Endodermal cell (in vitro differentiated cells): ENCODE measurements at regions not wholly inside any gene's neighbourhood (a gene's known extent, or its start where the extent isn't known, plus 50 kb on each side); places are given as distances from the start of the nearest gene placed in this dataset.

Source experiments
- DNase-seq: peaks from one replicate; pipeline ENCODE4 v3.0.0-alpha.2; 2017
- H3K27ac ChIP-seq: 2 replicates; pipeline ENCODE4 v1.5.1; 2013; ENCODE audit warnings: mild to moderate bottlenecking, low read depth, low read length, moderate library complexity
- H3K27me3 ChIP-seq: 2 replicates; pipeline ENCODE4 v1.6.1; 2013; ENCODE audit warnings: mild to moderate bottlenecking, low read length, moderate library complexity; ENCODE audit not compliant: insufficient read depth, control insufficient read depth, poor library complexity, severe bottlenecking
- H3K36me3 ChIP-seq: 2 replicates; pipeline ENCODE4 v1.7.0; 2013; ENCODE audit warnings: mild to moderate bottlenecking, low read length, moderate library complexity; ENCODE audit not compliant: control insufficient read depth, insufficient read depth
- H3K4me1 ChIP-seq: one replicate; pipeline ENCODE4 v1.7.0; 2013; ENCODE audit warnings: low read length; ENCODE audit not compliant: control insufficient read depth, insufficient read depth
- H3K4me3 ChIP-seq: 2 replicates; pipeline ENCODE4 v1.5.1; 2013; ENCODE audit warnings: mild to moderate bottlenecking, low read length, moderate library complexity
- H3K9ac ChIP-seq: 2 replicates; pipeline ENCODE4 v1.6.1; 2013; ENCODE audit warnings: mild to moderate bottlenecking, low read length, moderate library complexity; ENCODE audit not compliant: poor library complexity, severe bottlenecking; ENCODE audit errors: extremely low read depth
- H3K9me3 ChIP-seq: 2 replicates; pipeline ENCODE4 v1.6.1; 2013; ENCODE audit warnings: mild to moderate bottlenecking, low read length, moderate library complexity; ENCODE audit not compliant: control insufficient read depth
- H3K27ac Mint-ChIP-seq: 2 replicates; pipeline ENCODE4 v1.8.0; 2020; ENCODE audit warnings: mixed read lengths
- H3K27me3 Mint-ChIP-seq: 2 replicates; pipeline ENCODE4 v1.8.0; 2021; ENCODE audit warnings: mild to moderate bottlenecking, mixed read lengths; ENCODE audit not compliant: insufficient read depth
- H3K36me3 Mint-ChIP-seq: 2 replicates; pipeline ENCODE4 v1.8.0; 2020; ENCODE audit warnings: low read depth, mixed read lengths
- H3K4me1 Mint-ChIP-seq: 2 replicates; pipeline ENCODE4 v1.8.0; 2020; ENCODE audit warnings: mixed read lengths
- H3K4me3 Mint-ChIP-seq: 2 replicates; pipeline ENCODE4 v1.8.0; 2020; ENCODE audit warnings: mild to moderate bottlenecking, moderate library complexity, mixed read lengths
- H3K9me3 Mint-ChIP-seq: 2 replicates; pipeline ENCODE4 v1.8.0; 2020; ENCODE audit warnings: mild to moderate bottlenecking, mixed read lengths
- WGBS, 2 experiments: methylation state at CpG; one replicate each; pipeline versions ENCODE4 v1.1.5 to v1.1.7; 2013; ENCODE audit warnings: missing lambda C conversion rate in 2 of 2, mixed read lengths in 1 of 2; ENCODE audit not compliant: insufficient coverage in 1 of 2, insufficient read length in 1 of 2; 5-methylcytosine and 5-hydroxymethylcytosine counted together
- TF ChIP-seq, protein P1 (sequence below): fragments of 200-600 bp; sonication (generic); conservative IDR thresholded peaks from 2 replicates; pipeline ENCODE4 v1.5.0; 2021; ENCODE audit warnings: antibody characterized with exemption, mild to moderate bottlenecking

GRCh38 chr6:101102702-101103101 lies 221.6 kb upstream of the ASCC3 start:
- Mint-ChIP-seq H3K27ac (no peak overlapping the region), H3K36me3 (no peaks in the 10 kb centered on the region), H3K9me3 (peaks cover 7% of the 10 kb centered on the region), H3K4me3 (no peak overlapping the region), H3K4me1 (no peaks in the 10 kb centered on the region), H3K27me3 (no peaks in the 10 kb centered on the region)
- Histone ChIP-seq H3K27ac (no peak overlapping the region), H3K4me3 (no peak overlapping the region), H3K9me3 (no peaks in the 10 kb centered on the region), H3K4me1 (no peaks in the 10 kb centered on the region), H3K27me3 (no peaks in the 10 kb centered on the region), H3K36me3 (no peaks in the 10 kb centered on the region), H3K9ac (no peak overlapping the region)
- DNase-seq = no peak
- TF ChIP-seq, protein P1, sequence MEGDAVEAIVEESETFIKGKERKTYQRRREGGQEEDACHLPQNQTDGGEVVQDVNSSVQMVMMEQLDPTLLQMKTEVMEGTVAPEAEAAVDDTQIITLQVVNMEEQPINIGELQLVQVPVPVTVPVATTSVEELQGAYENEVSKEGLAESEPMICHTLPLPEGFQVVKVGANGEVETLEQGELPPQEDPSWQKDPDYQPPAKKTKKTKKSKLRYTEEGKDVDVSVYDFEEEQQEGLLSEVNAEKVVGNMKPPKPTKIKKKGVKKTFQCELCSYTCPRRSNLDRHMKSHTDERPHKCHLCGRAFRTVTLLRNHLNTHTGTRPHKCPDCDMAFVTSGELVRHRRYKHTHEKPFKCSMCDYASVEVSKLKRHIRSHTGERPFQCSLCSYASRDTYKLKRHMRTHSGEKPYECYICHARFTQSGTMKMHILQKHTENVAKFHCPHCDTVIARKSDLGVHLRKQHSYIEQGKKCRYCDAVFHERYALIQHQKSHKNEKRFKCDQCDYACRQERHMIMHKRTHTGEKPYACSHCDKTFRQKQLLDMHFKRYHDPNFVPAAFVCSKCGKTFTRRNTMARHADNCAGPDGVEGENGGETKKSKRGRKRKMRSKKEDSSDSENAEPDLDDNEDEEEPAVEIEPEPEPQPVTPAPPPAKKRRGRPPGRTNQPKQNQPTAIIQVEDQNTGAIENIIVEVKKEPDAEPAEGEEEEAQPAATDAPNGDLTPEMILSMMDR = no peak
- 57 to 86% methylated on average over 1 to 3 of the region's 4 CpGs for WGBS, 2 experiments

GRCh38 chr6:101108286-101108685 lies 227.2 kb upstream of the ASCC3 start:
- TF ChIP-seq, protein P1 = no peak
- Histone ChIP-seq H3K9me3 (no peaks in the 10 kb centered on the region), H3K4me1 (no peaks in the 10 kb centered on the region), H3K4me3 (no peak overlapping the region), H3K9ac (no peak overlapping the region), H3K27ac (no peak overlapping the region), H3K27me3 (no peaks in the 10 kb centered on the region), H3K36me3 (no peaks in the 10 kb centered on the region)
- H3K4me1 Mint-ChIP-seq = no peaks in the 10 kb centered on the region
- H3K27me3 Mint-ChIP-seq = no peaks in the 10 kb centered on the region
- H3K27ac Mint-ChIP-seq = no peak overlapping the region
- DNase-seq = no peak
- H3K4me3 Mint-ChIP-seq = no peak overlapping the region
- no peaks in the 10 kb centered on the region for H3K36me3 Mint-ChIP-seq
- 86 to 94% methylated on average over 2 to 3 of the region's 4 CpGs for WGBS, 2 experiments
- no peaks in the 10 kb centered on the region for H3K9me3 Mint-ChIP-seq

DNA sequence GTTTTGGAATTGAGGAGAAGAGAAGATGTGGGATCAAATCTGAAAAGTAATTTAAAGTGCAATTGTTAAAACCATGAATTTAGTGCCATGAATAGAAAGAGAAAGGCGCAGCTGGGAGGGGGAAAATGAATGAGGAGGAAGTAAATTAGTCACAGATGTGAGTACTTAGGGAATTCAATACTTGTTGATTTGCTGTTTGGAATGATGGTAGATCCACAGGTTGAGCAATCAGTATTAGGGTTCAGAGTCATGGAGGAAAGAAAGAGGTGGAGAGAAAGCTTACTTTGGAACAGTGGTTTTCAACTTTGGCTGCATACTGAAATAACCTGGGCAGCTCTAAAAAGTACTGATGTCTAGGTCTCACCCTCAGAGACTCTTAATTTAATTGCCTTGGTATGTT lies 229.7 kb upstream of the ASCC3 start:
- no peak overlapping the region for H3K4me3 Mint-ChIP-seq
- Histone ChIP-seq H3K9me3 (no peaks in the 10 kb centered on the region), H3K27me3 (no peaks in the 10 kb centered on the region), H3K9ac (no peak overlapping the region), H3K4me3 (no peak overlapping the region), H3K4me1 (peaks cover 4% of the 10 kb centered on the region), H3K27ac (no peak overlapping the region), H3K36me3 (no peaks in the 10 kb centered on the region)
- DNase-seq = no peak
- no peaks in the 10 kb centered on the region for H3K27me3 Mint-ChIP-seq
- no peak overlapping the region for H3K27ac Mint-ChIP-seq
- 92 to 100% methylated on average over 1 of the region's 1 CpG for WGBS, 2 experiments
- H3K4me1 Mint-ChIP-seq = no peaks in the 10 kb centered on the region
- TF ChIP-seq, protein P1 = no peak
- no peaks in the 10 kb centered on the region for H3K36me3 Mint-ChIP-seq
- H3K9me3 Mint-ChIP-seq = no peaks in the 10 kb centered on the region
